ENCODE measurements at regions not wholly inside any gene's neighbourhood (a gene's known extent, or its start where the extent isn't known, plus 50 kb on each side); places are given as distances from the start of the nearest gene placed in this dataset.

- DNase-seq, result no peak
Measured at GRCh38 chr2:15766911-15767597, 173.3 kb upstream of the MYCN start.

GRCh38 chr2:15767679-15768078, 172.7 kb upstream of the MYCN start:
- no peak for DNase-seq

- no peak for DNase-seq
Measured at GRCh38 chr2:15768142-15768541, 172.2 kb upstream of the MYCN start.

- no peak for DNase-seq
Measured at GRCh38 chr2:15768615-15769014, 171.7 kb upstream of the MYCN start.

- DNase-seq, result no peak
Measured at GRCh38 chr2:15769235-15769634, 171.1 kb upstream of the MYCN start.

GRCh38 chr2:15769676-15770547, 170.4 kb upstream of the MYCN start:
- DNase-seq, result no peak

- no peak for DNase-seq
Measured at GRCh38 chr2:15770606-15771005, 169.7 kb upstream of the MYCN start.

GRCh38 chr2:15771124-15771523, 169.2 kb upstream of the MYCN start:
- no peak for DNase-seq

- peak; percentile 3 for DNase-seq
Measured at GRCh38 chr2:15772086-15772595, 168.2 kb upstream of the MYCN start.

GRCh38 chr2:15772681-15773080, 167.7 kb upstream of the MYCN start:
- no peak for DNase-seq

- no peak for DNase-seq
Measured at GRCh38 chr2:15773204-15773603, 167.1 kb upstream of the MYCN start.

- DNase-seq, result no peak
Measured at GRCh38 chr2:15773846-15774245, 166.5 kb upstream of the MYCN start.

- no peak for DNase-seq
Measured at GRCh38 chr2:15775753-15776628, 164.4 kb upstream of the MYCN start.

GRCh38 chr2:15776629-15776919, 163.8 kb upstream of the MYCN start:
- DNase-seq, result no peak

- DNase-seq, result no peak
Measured at GRCh38 chr2:15776992-15777702, 163.2 kb upstream of the MYCN start.

- no peak for DNase-seq
Measured at GRCh38 chr2:15777795-15778371, 162.5 kb upstream of the MYCN start.

GRCh38 chr2:15778529-15779219, 161.7 kb upstream of the MYCN start:
- DNase-seq, result no peak

- DNase-seq, result no peak
Measured at GRCh38 chr2:15779381-15780041, 160.8 kb upstream of the MYCN start.

GRCh38 chr2:15780234-15780633, 160.1 kb upstream of the MYCN start:
- DNase-seq, result no peak

GRCh38 chr2:15780912-15781574, 159.3 kb upstream of the MYCN start:
- no peak for DNase-seq

Data from fibroblast of skin of back (primary cell).